OCI-M1 (cell line): ENCODE measurements at regions not wholly inside any gene's neighbourhood (a gene's known extent, or its start where the extent isn't known, plus 50 kb on each side); places are given as distances from the start of the nearest gene placed in this dataset.
"Not testable (repeated sequence)": the region's sequence is repeated elsewhere in the genome, so short reads cannot be mapped to it uniquely, and the experiment has no call there.

Experiments
- DNase-seq: peaks from one replicate; lab custom pipeline; 2025; lab: John Stamatoyannopoulos, UW

- DNase-seq = no peak
Measured at GRCh38 chr10:15428681-15429080, 57.6 kb upstream of the FAM171A1 start.

- peak; percentile 81 for DNase-seq
Measured at GRCh38 chr10:15427843-15428414, 56.8 kb upstream of the FAM171A1 start.

- no peak for DNase-seq
Measured at GRCh38 chr10:15426558-15426957, 55.5 kb upstream of the FAM171A1 start.

GRCh38 chr10:15426115-15426514, 55.0 kb upstream of the FAM171A1 start:
- DNase-seq = no peak

- not testable (repeated sequence) for DNase-seq
Measured at GRCh38 chr10:15421875-15422274, 50.8 kb upstream of the FAM171A1 start.
